ENCODE measurements at regions not wholly inside any gene's neighbourhood (a gene's known extent, or its start where the extent isn't known, plus 50 kb on each side); places are given as distances from the start of the nearest gene placed in this dataset.

DNA sequence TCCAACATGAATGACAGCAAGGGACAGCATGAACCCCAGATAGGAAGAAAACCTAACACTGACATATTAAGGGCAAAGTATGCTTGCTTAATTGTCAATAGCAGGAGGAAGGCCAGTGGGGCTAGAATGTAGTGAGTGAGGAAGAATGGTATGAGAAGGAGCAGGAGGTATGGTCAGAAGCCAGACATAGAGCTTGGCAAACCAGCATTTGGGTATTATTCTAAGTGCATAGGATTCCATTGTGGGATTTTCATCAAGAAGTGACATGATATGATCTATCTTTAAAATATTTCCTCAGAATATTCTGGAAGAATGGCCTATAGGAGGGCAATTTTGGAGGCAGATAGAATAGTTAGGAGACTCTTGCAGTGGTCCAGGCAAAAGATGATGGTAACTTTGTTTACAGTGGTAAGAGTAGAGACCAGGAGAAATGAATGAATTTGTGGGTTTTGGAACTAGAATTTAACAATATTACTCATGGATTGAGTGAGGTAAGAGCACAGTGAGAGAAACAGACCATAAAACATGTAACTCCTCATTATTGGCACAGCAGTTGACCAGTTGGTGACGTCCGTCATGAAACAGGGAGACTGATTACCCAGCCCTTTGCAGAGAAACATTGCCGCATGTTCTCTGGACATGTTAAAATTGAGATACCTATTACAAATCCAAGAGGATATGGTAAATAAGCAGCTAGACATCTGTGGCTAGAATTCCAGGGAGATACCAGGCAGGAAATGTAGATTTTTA is 246.5 kb upstream of the HS3ST1 start:
- no peaks in the 10 kb centered on the region for H3K9me1 ChIP-seq (ENCODE audit: control insufficient read depth, extremely low read depth, insufficient read depth, low read length)
- TF ChIP-seq, protein P1, sequence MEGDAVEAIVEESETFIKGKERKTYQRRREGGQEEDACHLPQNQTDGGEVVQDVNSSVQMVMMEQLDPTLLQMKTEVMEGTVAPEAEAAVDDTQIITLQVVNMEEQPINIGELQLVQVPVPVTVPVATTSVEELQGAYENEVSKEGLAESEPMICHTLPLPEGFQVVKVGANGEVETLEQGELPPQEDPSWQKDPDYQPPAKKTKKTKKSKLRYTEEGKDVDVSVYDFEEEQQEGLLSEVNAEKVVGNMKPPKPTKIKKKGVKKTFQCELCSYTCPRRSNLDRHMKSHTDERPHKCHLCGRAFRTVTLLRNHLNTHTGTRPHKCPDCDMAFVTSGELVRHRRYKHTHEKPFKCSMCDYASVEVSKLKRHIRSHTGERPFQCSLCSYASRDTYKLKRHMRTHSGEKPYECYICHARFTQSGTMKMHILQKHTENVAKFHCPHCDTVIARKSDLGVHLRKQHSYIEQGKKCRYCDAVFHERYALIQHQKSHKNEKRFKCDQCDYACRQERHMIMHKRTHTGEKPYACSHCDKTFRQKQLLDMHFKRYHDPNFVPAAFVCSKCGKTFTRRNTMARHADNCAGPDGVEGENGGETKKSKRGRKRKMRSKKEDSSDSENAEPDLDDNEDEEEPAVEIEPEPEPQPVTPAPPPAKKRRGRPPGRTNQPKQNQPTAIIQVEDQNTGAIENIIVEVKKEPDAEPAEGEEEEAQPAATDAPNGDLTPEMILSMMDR (optimal IDR thresholded peaks at IDR 0.05 in 1 of 3, IDR thresholded peaks at IDR 0.05 in 1 of 3, conservative IDR thresholded peaks at IDR 0.05 in 1 of 3; ENCODE audit: extremely low read depth in 1 of 3, insufficient read depth in 2 of 3, low read length in 3 of 3): no peak
- no peak for TF ChIP-seq EZH2 (IDR thresholded peaks at IDR 0.05; ENCODE audit: low read length)
- dilution Hi-C loops (cut with MboI; ENCODE audit: extremely low pct_ligation_motif_present, low sequenced_read_pairs): no loop called here
- FAIRE-seq: no peak
- no peak overlapping the region for H3K4me2 ChIP-seq (ENCODE audit: control insufficient read depth, extremely low read depth, insufficient read depth, low read depth, low read length)
- no peak overlapping the region for H3K4me3 ChIP-seq (ENCODE audit: control insufficient read depth in 2 of 3, extremely low read depth in 1 of 3, insufficient read depth in 2 of 3, low read depth in 1 of 3, low read length in 3 of 3)
- no peaks in the 10 kb centered on the region for H3K4me1 ChIP-seq (ENCODE audit: control insufficient read depth, extremely low read depth, insufficient read depth, low read length)
- no peak overlapping the region for H3K27ac ChIP-seq (ENCODE audit: control insufficient read depth, insufficient read depth, low read length)
- H3K9ac ChIP-seq (ENCODE audit: control insufficient read depth, extremely low read depth, insufficient read depth, low read length): no peak overlapping the region
- no peak for DNase-seq (ENCODE audit: low read depth, low spot score)
- no peaks in the 10 kb centered on the region for H3K9me3 ChIP-seq (ENCODE audit: control insufficient read depth, low read depth, low read length)
- H3K36me3 ChIP-seq (ENCODE audit: control insufficient read depth in 2 of 2, extremely low read depth in 1 of 2, insufficient read depth in 2 of 2, low read length in 2 of 2): no peaks in the 10 kb centered on the region
- no peaks in the 10 kb centered on the region for H4K20me1 ChIP-seq (ENCODE audit: control insufficient read depth, extremely low read depth, insufficient read depth, low read length)
- H2AFZ ChIP-seq (ENCODE audit: control insufficient read depth, low read length): no peak overlapping the region
- no peaks in the 10 kb centered on the region for H3K27me3 ChIP-seq (ENCODE audit: control insufficient read depth, extremely low read depth, insufficient read depth, low read length)
- no peaks in the 10 kb centered on the region for H3K79me2 ChIP-seq (ENCODE audit: control insufficient read depth, insufficient read depth, low read length)

DNA sequence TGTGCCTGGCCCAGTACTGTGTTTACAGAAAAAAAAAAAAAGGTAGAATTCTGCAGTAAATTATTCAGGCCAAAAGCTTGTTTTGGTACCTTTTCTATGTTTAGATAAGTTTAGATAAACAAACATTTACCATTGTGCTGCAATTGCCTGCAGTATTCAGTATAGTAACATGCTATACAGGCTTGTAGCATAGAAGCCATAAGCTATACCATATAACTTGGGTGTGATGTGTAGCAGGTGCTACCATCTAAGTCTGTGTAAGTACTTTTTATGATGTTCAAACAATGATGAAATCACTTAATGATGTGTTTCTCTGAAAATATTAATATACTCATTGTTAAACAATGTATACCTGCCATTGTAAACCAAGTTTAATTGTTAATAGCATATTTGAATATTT is 241.6 kb upstream of the HS3ST1 start:
- TF ChIP-seq, protein P1 (optimal IDR thresholded peaks at IDR 0.05 in 1 of 3, IDR thresholded peaks at IDR 0.05 in 1 of 3, conservative IDR thresholded peaks at IDR 0.05 in 1 of 3; ENCODE audit: extremely low read depth in 1 of 3, insufficient read depth in 2 of 3, low read length in 3 of 3): no peak
- no peak for TF ChIP-seq EZH2 (IDR thresholded peaks at IDR 0.05; ENCODE audit: low read length)
- Histone ChIP-seq H3K4me3 (ENCODE audit: control insufficient read depth in 2 of 3, extremely low read depth in 1 of 3, insufficient read depth in 2 of 3, low read depth in 1 of 3, low read length in 3 of 3) (no peak overlapping the region), H4K20me1 (ENCODE audit: control insufficient read depth, extremely low read depth, insufficient read depth, low read length) (no peaks in the 10 kb centered on the region), H3K9me3 (ENCODE audit: control insufficient read depth, low read depth, low read length) (no peaks in the 10 kb centered on the region), H3K9ac (ENCODE audit: control insufficient read depth, extremely low read depth, insufficient read depth, low read length) (no peak overlapping the region), H2AFZ (ENCODE audit: control insufficient read depth, low read length) (no peak overlapping the region), H3K79me2 (ENCODE audit: control insufficient read depth, insufficient read depth, low read length) (no peaks in the 10 kb centered on the region), H3K27ac (ENCODE audit: control insufficient read depth, insufficient read depth, low read length) (no peak overlapping the region), H3K27me3 (ENCODE audit: control insufficient read depth, extremely low read depth, insufficient read depth, low read length) (no peaks in the 10 kb centered on the region), H3K4me2 (ENCODE audit: control insufficient read depth, extremely low read depth, insufficient read depth, low read depth, low read length) (no peak overlapping the region), H3K36me3 (ENCODE audit: control insufficient read depth in 2 of 2, extremely low read depth in 1 of 2, insufficient read depth in 2 of 2, low read length in 2 of 2) (no peaks in the 10 kb centered on the region), H3K9me1 (ENCODE audit: control insufficient read depth, extremely low read depth, insufficient read depth, low read length) (no peaks in the 10 kb centered on the region), H3K4me1 (ENCODE audit: control insufficient read depth, extremely low read depth, insufficient read depth, low read length) (no peaks in the 10 kb centered on the region)
- no peak for DNase-seq (ENCODE audit: low read depth, low spot score)
- dilution Hi-C loops (cut with MboI; ENCODE audit: extremely low pct_ligation_motif_present, low sequenced_read_pairs): no loop called here
- FAIRE-seq: no peak

Measured in keratinocyte (primary cell).